ENCODE measurements at regions not wholly inside any gene's neighbourhood (a gene's known extent, or its start where the extent isn't known, plus 50 kb on each side); places are given as distances from the start of the nearest gene placed in this dataset.

GRCh38 chr6:40315060-40315459 is 272.1 kb downstream of the LRFN2 start:
- TF ChIP-seq CTCF (IDR thresholded peaks at IDR 0.05): no peak
- no peak for TF ChIP-seq POLR2AphosphoS5 (IDR thresholded peaks at IDR 0.05; ENCODE audit: low read depth, low read length)
- TF ChIP-seq MAX (IDR thresholded peaks at IDR 0.05; ENCODE audit: low read depth): no peak
- TF ChIP-seq FOXM1 (IDR thresholded peaks at IDR 0.05; ENCODE audit: low read depth): no peak
- TF ChIP-seq JUND (IDR thresholded peaks at IDR 0.05): no peak
- TF ChIP-seq TEAD4 (IDR thresholded peaks at IDR 0.05; ENCODE audit: borderline replicate concordance, insufficient read depth): no peak
- no peak for TF ChIP-seq EP300 (IDR thresholded peaks at IDR 0.05; ENCODE audit: borderline replicate concordance in 1 of 2, low read depth in 1 of 2, low read length in 1 of 2)
- TF ChIP-seq SMC3 (IDR thresholded peaks at IDR 0.05; ENCODE audit: low read depth, low read length): no peak
- TF ChIP-seq GABPA (IDR thresholded peaks at IDR 0.05; ENCODE audit: low read depth): no peak
- TF ChIP-seq SIN3A (IDR thresholded peaks at IDR 0.05; ENCODE audit: borderline replicate concordance, low read depth, low read length): no peak
